SK-N-SH (cell line): ENCODE measurements at regions not wholly inside any gene's neighbourhood (a gene's known extent, or its start where the extent isn't known, plus 50 kb on each side); places are given as distances from the start of the nearest gene placed in this dataset.
"Not testable (repeated sequence)": the region's sequence is repeated elsewhere in the genome, so short reads cannot be mapped to it uniquely, and the experiment has no call there.

ENCODE experiments used
- CTCF ChIA-PET: fragments of 300-600, 350-600 bp; formaldehyde crosslinking; extraction: SDS; loops from one replicate; lab custom pipeline; 2021; lab: Yijun Ruan, JAX
- POLR2A ChIA-PET: fragments of 350-600 bp; sonication (Branson Sonifier 250); formaldehyde crosslinking; extraction: SDS; loops from one replicate; lab custom pipeline; 2020; ENCODE audit warnings: antibody characterized with exemption, inconsistent platforms; lab: Yijun Ruan, JAX
- DNase-seq: peaks from one replicate; pipeline ENCODE4 v3.0.0; 2012
- H2AFZ ChIP-seq: fragments of 200-600 bp; sonication (generic); 2 replicates; pipeline ENCODE4 v1.8.1; 2016; ENCODE audit warnings: antibody characterized with exemption, mild to moderate bottlenecking, low read depth
- H3F3A ChIP-seq: fragments of 200-600 bp; sonication (generic); replicated peaks from 2 replicates; pipeline ENCODE3; 2016; ENCODE audit warnings: antibody characterized with exemption, mild to moderate bottlenecking; ENCODE audit not compliant: insufficient read depth
- H3K27ac ChIP-seq, 2 experiments: fragments of 200-500 bp in 1 of 2; fragments of 200-600 bp in 1 of 2; sonication (Bioruptor generic) in 1 of 2; sonication (generic), shearing (Covaris generic) in 1 of 2; 2 replicates each; pipeline versions ENCODE4 v1.5.1 to v1.6.1; 2014 to 2016; ENCODE audit warnings: low read depth in 2 of 2, inconsistent platforms in 1 of 2, low read length in 1 of 2, mild to moderate bottlenecking in 1 of 2, mixed read lengths in 1 of 2
- H3K27me3 ChIP-seq: fragments of 200-600 bp; sonication (generic), shearing (Covaris generic); 2 replicates; pipeline ENCODE4 v1.6.1; 2016; ENCODE audit warnings: mixed run types; ENCODE audit not compliant: insufficient read depth
- H3K36me3 ChIP-seq, 2 experiments: fragments of 200-500 bp in 1 of 2; fragments of 200-600 bp in 1 of 2; sonication (Bioruptor generic) in 1 of 2; sonication (generic) in 1 of 2; replicated peaks in 1 of 2; 2 replicates each; pipeline versions ENCODE3 to v1.5.1; 2014 to 2016; ENCODE audit warnings: low read length in 1 of 2, mild to moderate bottlenecking in 1 of 2; ENCODE audit not compliant: insufficient read depth in 2 of 2, control insufficient read depth in 1 of 2
- H3K4me1 ChIP-seq, 2 experiments: fragments of 200-500 bp in 1 of 2; fragments of 200-600 bp in 1 of 2; sonication (Bioruptor generic) in 1 of 2; sonication (generic), shearing (Covaris generic) in 1 of 2; 2 replicates each; pipeline versions ENCODE4 v1.5.1 to v1.6.1; 2014 to 2016; ENCODE audit warnings: low read depth in 1 of 2, low read length in 1 of 2, mixed run types in 1 of 2; ENCODE audit not compliant: insufficient read depth in 2 of 2, control insufficient read depth in 1 of 2
- H3K4me2 ChIP-seq: fragments of 200-600 bp; sonication (generic), shearing (Covaris generic); 2 replicates; pipeline ENCODE4 v1.6.1; 2017; ENCODE audit warnings: mixed run types
- H3K4me3 ChIP-seq, 2 experiments: fragments of 200-500 bp in 1 of 2; fragments of 200-600 bp in 1 of 2; sonication (Bioruptor generic) in 1 of 2; sonication (generic), shearing (Covaris generic) in 1 of 2; 2 replicates each; pipeline versions ENCODE4 v1.5.1 to v1.8.1; 2014 to 2016; ENCODE audit warnings: low read depth in 2 of 2, inconsistent platforms in 1 of 2, low read length in 1 of 2, mild to moderate bottlenecking in 1 of 2, mixed read lengths in 1 of 2, moderate library complexity in 1 of 2
- H3K79me2 ChIP-seq: fragments of 200-600 bp; sonication (generic); 2 replicates; pipeline ENCODE4 v1.8.1; 2017; ENCODE audit warnings: mild to moderate bottlenecking; ENCODE audit not compliant: insufficient read depth
- H3K9ac ChIP-seq: fragments of 200-600 bp; sonication (generic); 2 replicates; pipeline ENCODE4 v1.6.1; 2017; ENCODE audit warnings: mixed run types
- H3K9me2 ChIP-seq: fragments of 200-600 bp; sonication (generic); 2 replicates; pipeline ENCODE4 v1.6.1; 2017; ENCODE audit warnings: mixed run types
- H3K9me3 ChIP-seq: fragments of 200-600 bp; sonication (generic); 2 replicates; pipeline ENCODE4 v1.6.1; 2017; ENCODE audit warnings: mixed run types, mild to moderate bottlenecking, moderate library complexity
- H4K20me1 ChIP-seq: fragments of 200-600 bp; sonication (generic); 2 replicates; pipeline ENCODE4 v1.6.1; 2017; ENCODE audit warnings: mild to moderate bottlenecking, mixed run types; ENCODE audit not compliant: insufficient read depth
- CHD2 ChIP-seq: fragments of 150-350 bp; IDR thresholded peaks from 2 replicates; pipeline ENCODE4 v1.6.1; 2018; ENCODE audit warnings: low read length; ENCODE audit not compliant: partially characterized antibody
- CTCF ChIP-seq: fragments of 200-600 bp; sonication (generic); IDR thresholded peaks from 2 replicates; pipeline ENCODE4 v1.6.1; 2017; ENCODE audit warnings: antibody characterized with exemption, mild to moderate bottlenecking, moderate library complexity
- EP300 ChIP-seq, 2 experiments: IDR thresholded peaks; 2 replicates each; pipeline versions ENCODE4 v1.4.0 to v1.6.1; 2012; ENCODE audit warnings: borderline replicate concordance in 1 of 2, low read depth in 1 of 2, low read length in 1 of 2
- FOXJ3 ChIP-seq: sonication (generic); formaldehyde crosslinking; IDR thresholded peaks from 2 replicates; pipeline ENCODE4 v1.5.1; 2020; ENCODE audit warnings: mild to moderate bottlenecking, missing genetic modification reagents
- FOXM1 ChIP-seq: IDR thresholded peaks from 2 replicates; pipeline ENCODE4 v1.4.0; 2012; ENCODE audit warnings: low read depth, mild to moderate bottlenecking
- GABPA ChIP-seq: IDR thresholded peaks from 2 replicates; pipeline ENCODE4 v1.4.0; 2012; ENCODE audit warnings: low read depth, mild to moderate bottlenecking
- NFIC ChIP-seq: IDR thresholded peaks from 2 replicates; pipeline ENCODE4 v1.4.0; 2012; ENCODE audit warnings: borderline replicate concordance
- PBX3 ChIP-seq: IDR thresholded peaks from 2 replicates; pipeline ENCODE4; 2012
- RCOR1 ChIP-seq: fragments of 150-350 bp; IDR thresholded peaks from 2 replicates; pipeline ENCODE4 v1.6.1; 2017; ENCODE audit warnings: antibody characterized with exemption, low read length
- RXRA ChIP-seq: IDR thresholded peaks from 2 replicates; pipeline ENCODE4 v1.4.0; 2012; ENCODE audit warnings: low read depth, mild to moderate bottlenecking, borderline replicate concordance
- TAF1 ChIP-seq: IDR thresholded peaks from 2 replicates; pipeline ENCODE4 v1.6.1; 2012; ENCODE audit warnings: low read depth, mild to moderate bottlenecking, low read length, moderate library complexity, borderline replicate concordance
- TEAD4 ChIP-seq: IDR thresholded peaks from 2 replicates; pipeline ENCODE4 v1.4.0; 2012; ENCODE audit warnings: mild to moderate bottlenecking, borderline replicate concordance; ENCODE audit not compliant: insufficient read depth
- ZBTB33 ChIP-seq: IDR thresholded peaks from 2 replicates; pipeline ENCODE4 v1.4.0; 2012; ENCODE audit warnings: low read depth, borderline replicate concordance
- WGBS: methylation state at CpG from one replicate; pipeline ENCODE4 v1.1.6; 2017; ENCODE audit warnings: low lambda C conversion rate; 5-methylcytosine and 5-hydroxymethylcytosine counted together

GRCh38 chr2:89781962-89782361 lies 1090.5 kb downstream of the RPIA start:
- ChIA-PET POLR2A (no interaction called here), CTCF (no interaction called here)
- Histone ChIP-seq H3K9ac (no peak overlapping the region), H3K27ac (no peak overlapping the region), H3K4me2 (no peak overlapping the region), H3K9me3 (0 out of 2 replicates have a peak, but pooled peaks cover 2% of the 10 kb centered on the region), H2AFZ (no peak overlapping the region), H3K4me1 (no peaks in the 10 kb centered on the region), H3K9me2 (no peaks in the 10 kb centered on the region), H3K36me3 (no peaks in the 10 kb centered on the region), H3K27me3 (no peaks in the 10 kb centered on the region), H3F3A (no peaks in the 10 kb centered on the region), H4K20me1 (no peaks in the 10 kb centered on the region), H3K79me2 (no peaks in the 10 kb centered on the region), H3K4me3 (no peak overlapping the region)
- TF ChIP-seq TAF1 (no peak), PBX3 (no peak), ZBTB33 (no peak), GABPA (no peak), TEAD4 (no peak), CHD2 (no peak), CTCF (no peak), RXRA (no peak), FOXJ3 (CRISPR knock-in tag) (no peak), RCOR1 (no peak), FOXM1 (no peak)
- WGBS: 5% methylated on average over 5 of the region's 5 CpGs
- no peak for DNase-seq

DNA sequence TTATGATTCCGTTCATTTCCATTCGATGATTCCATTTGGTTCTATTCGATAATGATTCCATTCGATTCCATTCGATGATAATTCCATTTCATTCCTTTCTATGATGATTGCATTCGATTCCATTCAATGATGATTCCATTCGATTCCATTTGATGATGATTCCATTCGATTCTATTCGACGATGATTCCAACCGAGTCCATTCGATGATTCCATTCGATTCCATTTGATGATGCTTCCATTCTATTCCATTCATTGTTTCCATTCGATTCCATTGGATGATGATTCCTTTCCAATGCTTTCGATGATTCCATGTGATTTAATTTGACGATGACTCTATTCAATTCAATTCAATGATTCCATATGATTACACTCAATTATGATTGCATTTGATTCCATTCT lies 1093.5 kb downstream of the RPIA start:
- CTCF ChIA-PET: no interaction called here
- H3K4me1 ChIP-seq: no peaks in the 10 kb centered on the region
- POLR2A ChIA-PET: no interaction called here
- H3F3A ChIP-seq: no peaks in the 10 kb centered on the region
- H3K9me2 ChIP-seq: no peaks in the 10 kb centered on the region
- no peaks in the 10 kb centered on the region for H3K79me2 ChIP-seq
- no peak overlapping the region for H3K4me2 ChIP-seq
- no peak overlapping the region for H3K9ac ChIP-seq
- no peak overlapping the region for H2AFZ ChIP-seq
- H3K9me3 ChIP-seq: no peaks in the 10 kb centered on the region
- no peak for DNase-seq
- H3K4me3 ChIP-seq: no peak overlapping the region
- WGBS: 9% methylated on average over 16 of the region's 16 CpGs
- H3K36me3 ChIP-seq: no peaks in the 10 kb centered on the region
- H4K20me1 ChIP-seq: no peaks in the 10 kb centered on the region
- H3K27me3 ChIP-seq: no peaks in the 10 kb centered on the region
- H3K27ac ChIP-seq: no peak overlapping the region
- TF ChIP-seq EP300 (IDR thresholded peaks at IDR 0.05; ENCODE audit: borderline replicate concordance in 1 of 2, low read depth in 1 of 2, low read length in 1 of 2) (no peak), NFIC (no peak), GABPA (no peak)
- TF ChIP-seq, all 33 proteins: peak for 0

GRCh38 chr2:89785528-89785927 lies 1094.1 kb downstream of the RPIA start:
- CTCF ChIA-PET, POLR2A ChIA-PET: not testable (repeated sequence)

GRCh38 chr2:89786642-89787041 lies 1095.2 kb downstream of the RPIA start:
- H3K27me3 ChIP-seq, H3K9me2 ChIP-seq, H4K20me1 ChIP-seq, H3K9me3 ChIP-seq, H3F3A ChIP-seq, H3K27ac ChIP-seq, POLR2A ChIA-PET, H3K79me2 ChIP-seq, H2AFZ ChIP-seq, H3K9ac ChIP-seq, H3K4me3 ChIP-seq, DNase-seq, H3K4me1 ChIP-seq, H3K4me2 ChIP-seq, CTCF ChIA-PET, H3K36me3 ChIP-seq: not testable (repeated sequence)
- 7% methylated on average over 16 of the region's 16 CpGs for WGBS

More at GRCh38 chr2:89785528-89785927, 1094.1 kb downstream of the RPIA start:
- H3K4me3 ChIP-seq, H4K20me1 ChIP-seq, H3K27me3 ChIP-seq, H3K79me2 ChIP-seq, H3K9me2 ChIP-seq, H3K4me2 ChIP-seq, H3K9me3 ChIP-seq, H3K27ac ChIP-seq, DNase-seq, H3K36me3 ChIP-seq, H2AFZ ChIP-seq, H3F3A ChIP-seq, H3K9ac ChIP-seq, H3K4me1 ChIP-seq: not testable (repeated sequence)
- WGBS: 5% methylated on average over 15 of the region's 15 CpGs
